Prostate gland (tissue), 2 donors: ENCODE measurements at regions not wholly inside any gene's neighbourhood (a gene's known extent, or its start where the extent isn't known, plus 50 kb on each side); places are given as distances from the start of the nearest gene placed in this dataset.

Experiments used
- DNase-seq: peaks from one replicate; pipeline ENCODE4 v3.0.0-alpha.2; 2019; ENCODE audit warnings: low spot score
- H3K27ac ChIP-seq, 2 donors: fragments of 200-600 bp; sonication (generic); 2 replicates each; pipeline ENCODE4 v1.5.1; 2017 to 2019
- H3K27me3 ChIP-seq: fragments of 200-600 bp; sonication (generic); replicated peaks from 2 replicates; pipeline ENCODE4 v1.5.1; 2019; ENCODE audit not compliant: insufficient read depth
- H3K36me3 ChIP-seq, 2 donors: fragments of 200-600 bp; sonication (generic); 1 replicate in 1 of 2; 2 replicates in 1 of 2; pipeline versions ENCODE4 v1.5.1 to v1.8.1; 2017 to 2019
- H3K4me1 ChIP-seq: fragments of 200-600 bp; sonication (generic); replicated peaks from 2 replicates; pipeline ENCODE4 v1.5.1; 2019
- H3K4me3 ChIP-seq, 2 donors: fragments of 200-600 bp; sonication (generic); 2 replicates each; pipeline ENCODE4 v1.5.1; 2017 to 2019
- H3K9me3 ChIP-seq: fragments of 200-600 bp; sonication (generic); 2 replicates; pipeline ENCODE4 v1.5.1; 2017
- POLR2A ChIP-seq: fragments of 450-650 bp; IDR thresholded peaks from one replicate; pipeline ENCODE4 v1.6.1; 2016; ENCODE audit warnings: antibody characterized with exemption, mild to moderate bottlenecking
- POLR2AphosphoS5 ChIP-seq: sonication (generic); formaldehyde crosslinking; IDR thresholded peaks from one replicate; pipeline ENCODE4 v1.6.1; 2017; ENCODE audit warnings: antibody characterized with exemption
- WGBS: methylation state at CpG from one replicate; pipeline ENCODE4 v1.1.5; 2018; 5-methylcytosine and 5-hydroxymethylcytosine counted together
- intact Hi-C: fragments of 100-400 bp; cut with DNase I; formaldehyde crosslinking; loops from one replicate; pipeline ENCODE4 v1.14.2; 2022
- TF ChIP-seq, protein P1 (sequence below), 4 experiments: fragments of 200-600 bp in 2 of 4; fragments of 450-650 bp in 2 of 4; sonication (generic) in 2 of 4; IDR thresholded peaks; 1 replicate in 3 of 4; 2 replicates in 1 of 4; pipeline ENCODE4 v1.5.1; 2016 to 2019; ENCODE audit warnings: antibody characterized with exemption in 4 of 4, mild to moderate bottlenecking in 2 of 4, moderate library complexity in 2 of 4

- H3K4me1 ChIP-seq, result no peaks in the 10 kb centered on the region
- 91% methylated on average over 9 of the region's 9 CpGs for WGBS
- TF ChIP-seq, protein P1, sequence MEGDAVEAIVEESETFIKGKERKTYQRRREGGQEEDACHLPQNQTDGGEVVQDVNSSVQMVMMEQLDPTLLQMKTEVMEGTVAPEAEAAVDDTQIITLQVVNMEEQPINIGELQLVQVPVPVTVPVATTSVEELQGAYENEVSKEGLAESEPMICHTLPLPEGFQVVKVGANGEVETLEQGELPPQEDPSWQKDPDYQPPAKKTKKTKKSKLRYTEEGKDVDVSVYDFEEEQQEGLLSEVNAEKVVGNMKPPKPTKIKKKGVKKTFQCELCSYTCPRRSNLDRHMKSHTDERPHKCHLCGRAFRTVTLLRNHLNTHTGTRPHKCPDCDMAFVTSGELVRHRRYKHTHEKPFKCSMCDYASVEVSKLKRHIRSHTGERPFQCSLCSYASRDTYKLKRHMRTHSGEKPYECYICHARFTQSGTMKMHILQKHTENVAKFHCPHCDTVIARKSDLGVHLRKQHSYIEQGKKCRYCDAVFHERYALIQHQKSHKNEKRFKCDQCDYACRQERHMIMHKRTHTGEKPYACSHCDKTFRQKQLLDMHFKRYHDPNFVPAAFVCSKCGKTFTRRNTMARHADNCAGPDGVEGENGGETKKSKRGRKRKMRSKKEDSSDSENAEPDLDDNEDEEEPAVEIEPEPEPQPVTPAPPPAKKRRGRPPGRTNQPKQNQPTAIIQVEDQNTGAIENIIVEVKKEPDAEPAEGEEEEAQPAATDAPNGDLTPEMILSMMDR (IDR thresholded peaks at IDR 0.05), result no peak
- TF ChIP-seq POLR2A, result no peak
- TF ChIP-seq POLR2AphosphoS5, result no peak
- no peaks in the 10 kb centered on the region for H3K27me3 ChIP-seq
- H3K4me3 ChIP-seq, result no peak overlapping the region
- intact Hi-C loops, result no loop called here
- H3K36me3 ChIP-seq, result no peaks in the 10 kb centered on the region
- no peaks in the 10 kb centered on the region for H3K9me3 ChIP-seq
- no peak overlapping the region for H3K27ac ChIP-seq
- no peak for DNase-seq
Measured at GRCh38 chr3:127087441-127087840, 104.5 kb downstream of the PLXNA1 start.

DNA sequence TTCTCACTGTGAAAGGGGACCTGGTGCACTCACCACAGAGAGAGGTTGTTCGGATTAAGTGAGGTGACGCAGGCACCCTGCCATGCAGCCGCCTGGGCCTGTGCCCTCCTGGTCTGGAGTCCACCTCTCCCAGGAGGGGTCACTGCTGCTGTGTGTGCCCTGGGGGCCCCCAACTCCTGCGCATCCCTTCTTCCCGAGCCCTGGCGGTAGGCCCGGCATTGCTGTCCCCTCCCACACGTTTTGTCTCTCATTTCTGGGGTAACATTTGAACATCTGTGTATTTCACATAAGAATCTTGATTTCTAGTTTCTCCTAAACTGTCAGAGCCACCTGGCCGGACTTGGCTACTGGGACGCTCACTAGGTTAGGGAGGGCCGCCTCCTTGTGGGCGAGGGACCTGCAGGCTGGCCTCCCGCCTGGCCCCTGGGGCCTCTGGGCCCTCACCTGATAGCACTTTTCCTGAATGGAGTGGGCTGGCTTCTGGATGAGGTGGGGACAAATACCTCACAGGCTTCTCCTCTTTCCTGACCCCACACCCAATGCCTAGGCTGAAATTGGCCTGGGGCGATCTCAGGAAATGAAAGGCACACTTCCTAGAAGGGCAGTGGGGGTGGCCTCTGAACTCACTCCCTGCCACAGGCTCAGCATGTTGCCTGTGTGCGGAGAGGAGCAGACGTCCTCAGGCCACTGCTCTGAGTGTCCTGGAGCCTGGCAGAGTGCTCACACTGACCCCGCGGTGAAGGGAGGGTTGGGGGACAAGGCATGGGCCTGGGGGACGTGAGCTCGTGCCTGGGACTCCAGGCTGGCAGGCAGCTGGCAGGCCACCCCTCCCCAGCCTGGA is 104.2 kb upstream of the PRR23E start:
- 90% methylated on average over 19 of the region's 20 CpGs for WGBS
- Histone ChIP-seq H3K9me3 (no peaks in the 10 kb centered on the region), H3K4me1 (no peaks in the 10 kb centered on the region), H3K27ac (no peak overlapping the region), H3K27me3 (no peaks in the 10 kb centered on the region), H3K36me3 (no peaks in the 10 kb centered on the region), H3K4me3 (no peak overlapping the region)
- no peak for DNase-seq
- intact Hi-C loops, result no loop called here
- TF ChIP-seq, protein P1 (IDR thresholded peaks at IDR 0.05), result no peak
- TF ChIP-seq POLR2AphosphoS5, result no peak
- no peak for TF ChIP-seq POLR2A

DNA sequence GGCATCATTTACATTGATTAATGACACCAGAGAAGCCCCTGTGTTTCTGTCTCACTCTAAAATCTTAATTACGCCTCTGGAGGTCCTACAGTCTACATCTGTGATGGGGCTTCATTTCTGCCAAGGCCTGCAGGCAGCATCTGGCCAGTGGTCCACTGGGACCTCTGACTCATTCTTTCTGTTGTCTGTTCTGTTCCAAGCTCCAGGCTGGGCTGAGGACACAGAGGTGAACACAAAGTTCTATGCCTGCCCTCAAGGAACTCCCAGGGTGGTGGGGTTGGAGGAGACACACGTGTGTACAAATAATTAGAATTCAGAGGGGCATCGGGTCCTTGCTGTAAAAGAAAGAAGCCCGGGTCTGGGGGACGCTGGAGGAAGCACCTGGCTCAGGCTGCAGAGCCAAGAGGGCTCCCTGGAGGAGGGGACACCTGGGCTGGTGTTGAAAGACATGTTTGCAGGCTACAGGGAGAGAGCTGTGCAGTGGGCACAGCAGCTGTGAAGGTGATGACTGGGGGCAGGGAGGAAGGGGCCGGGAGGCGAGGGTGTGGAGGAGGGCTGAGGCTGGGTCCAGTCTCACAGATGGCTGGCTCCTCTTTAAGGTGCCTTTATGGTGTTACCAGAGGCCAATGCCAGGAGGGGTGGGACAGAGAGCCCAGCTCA is 103.3 kb upstream of the PRR23E start:
- DNase-seq, result no peak

GRCh38 chr3:127090218-127091160 is 102.4 kb upstream of the PRR23E start:
- no peak overlapping the region for H3K4me3 ChIP-seq
- intact Hi-C loops, result no loop called here
- WGBS, result 91% methylated on average over 14 of the region's 14 CpGs
- TF ChIP-seq, protein P1 (IDR thresholded peaks at IDR 0.05), result no peak
- no peaks in the 10 kb centered on the region for H3K36me3 ChIP-seq
- no peaks in the 10 kb centered on the region for H3K9me3 ChIP-seq
- H3K27ac ChIP-seq, result no peak overlapping the region
- H3K27me3 ChIP-seq, result no peaks in the 10 kb centered on the region
- H3K4me1 ChIP-seq, result no peaks in the 10 kb centered on the region
- DNase-seq, result no peak

More for the DNA sequence above, 103.3 kb upstream of the PRR23E start:
- no peak overlapping the region for H3K27ac ChIP-seq
- H3K9me3 ChIP-seq, result no peaks in the 10 kb centered on the region
- intact Hi-C loops, result no loop called here
- H3K27me3 ChIP-seq, result no peaks in the 10 kb centered on the region
- 83% methylated on average over 7 of the region's 7 CpGs for WGBS
- no peaks in the 10 kb centered on the region for H3K36me3 ChIP-seq
- no peaks in the 10 kb centered on the region for H3K4me1 ChIP-seq
- no peak overlapping the region for H3K4me3 ChIP-seq
- TF ChIP-seq POLR2A (no peak), POLR2AphosphoS5 (no peak)

DNA sequence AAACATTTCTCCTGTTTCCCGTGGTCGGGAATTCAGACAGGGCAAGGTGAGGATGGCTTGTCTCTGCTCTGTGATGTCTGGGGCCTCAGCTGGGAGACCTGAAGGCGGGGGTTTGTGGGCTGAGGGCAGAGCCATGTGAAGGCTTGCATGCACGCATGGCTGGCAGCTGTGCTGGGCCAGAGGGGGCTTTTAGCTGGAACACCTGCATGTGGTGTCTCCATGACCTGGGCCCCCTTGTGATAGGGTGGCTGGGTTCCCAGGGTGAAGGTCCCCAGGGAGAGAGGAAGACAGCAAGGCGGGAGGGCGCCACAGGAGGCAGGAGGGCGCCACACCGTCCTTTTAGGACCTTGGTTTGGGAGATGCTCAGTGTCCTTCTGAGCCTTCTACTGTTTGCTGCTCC is 101.6 kb upstream of the PRR23E start:
- H3K27me3 ChIP-seq, result no peaks in the 10 kb centered on the region
- H3K36me3 ChIP-seq, result no peaks in the 10 kb centered on the region
- H3K9me3 ChIP-seq, result no peaks in the 10 kb centered on the region
- intact Hi-C loops, result no loop called here
- H3K27ac ChIP-seq, result no peak overlapping the region
- H3K4me3 ChIP-seq, result no peak overlapping the region
- H3K4me1 ChIP-seq, result no peaks in the 10 kb centered on the region
- 89% methylated on average over 8 of the region's 8 CpGs for WGBS
- DNase-seq, result no peak
- TF ChIP-seq, protein P1 (IDR thresholded peaks at IDR 0.05), result no peak
- TF ChIP-seq POLR2AphosphoS5 (no peak), POLR2A (no peak)
